NCI-H2107 treated with DMSO at 0.1 percent for 48 hours (cell line): ENCODE measurements at regions not wholly inside any gene's neighbourhood (a gene's known extent, or its start where the extent isn't known, plus 50 kb on each side); places are given as distances from the start of the nearest gene placed in this dataset.

Experiments used
- DNase-seq: peaks from one replicate; lab custom pipeline; 2025; ENCODE audit not compliant: unreplicated experiment; lab: John Stamatoyannopoulos, UW

DNA sequence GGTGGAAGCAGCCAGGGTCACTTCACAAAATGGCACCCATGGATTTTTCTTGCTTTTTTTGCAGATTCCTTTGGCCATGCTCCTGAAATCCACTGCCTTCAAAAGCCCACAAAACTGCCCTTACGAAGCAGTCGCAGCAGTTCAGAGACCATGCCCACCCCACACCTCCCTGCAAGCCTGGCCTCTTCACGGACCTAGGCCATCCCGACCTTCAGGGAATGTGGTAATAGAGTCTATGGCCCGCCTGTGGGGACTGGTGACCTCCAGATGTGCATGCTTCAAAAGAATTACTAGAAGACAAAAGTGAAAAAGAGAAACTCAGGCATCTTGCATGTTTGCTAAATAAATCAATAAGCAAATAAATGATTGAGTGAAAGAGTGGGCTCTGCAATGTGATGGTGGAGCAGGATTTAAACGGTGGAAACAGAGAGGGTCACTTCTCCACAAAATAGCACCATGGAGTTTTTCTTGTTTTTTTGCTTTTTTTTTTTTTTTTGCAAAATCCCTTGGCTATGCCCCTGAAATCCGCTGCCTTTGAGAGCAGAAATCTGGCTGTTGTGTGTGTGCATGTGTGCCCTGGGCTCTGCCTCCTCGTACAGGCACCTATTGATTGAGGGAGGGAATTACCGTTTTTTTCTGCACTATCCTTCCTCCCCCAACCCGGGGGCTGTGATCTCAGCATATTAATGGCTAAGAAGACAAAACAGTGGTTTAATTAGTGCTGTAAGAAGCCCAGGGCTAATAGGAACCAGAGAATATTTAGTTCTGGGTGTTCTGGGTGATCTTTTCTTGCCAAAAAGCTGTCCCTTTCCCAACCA, 107.4 kb downstream of the PXDC1 start:
- DNase-seq = no peak

- DNase-seq = no peak
Measured at GRCh38 chr6:3640868-3641267, 110.6 kb downstream of the PXDC1 start.

- no peak for DNase-seq
Measured at GRCh38 chr6:3638662-3639061, 112.9 kb downstream of the PXDC1 start.

GRCh38 chr6:3636060-3636459, 115.5 kb downstream of the PXDC1 start:
- DNase-seq = no peak

DNA sequence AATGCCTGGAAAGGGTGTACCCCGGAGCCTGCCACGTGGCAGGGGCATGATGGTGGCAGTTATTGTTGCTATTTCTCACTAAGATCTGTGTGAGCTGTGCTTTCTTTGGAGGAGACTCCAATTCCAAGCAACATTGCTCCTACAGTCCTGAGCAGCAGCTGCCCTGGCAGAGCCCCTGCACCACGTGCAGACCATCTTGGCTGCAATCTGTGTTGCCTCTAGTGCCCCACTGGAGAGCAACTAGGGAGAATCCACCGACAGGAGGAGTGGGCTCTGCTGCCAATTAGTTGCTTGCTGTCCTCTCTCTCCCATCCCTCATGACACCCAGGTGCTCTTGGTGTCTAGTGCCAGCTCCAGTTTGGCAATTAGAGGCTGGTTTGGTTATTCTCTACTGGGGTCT, 116.0 kb downstream of the PXDC1 start:
- DNase-seq = no peak

DNA sequence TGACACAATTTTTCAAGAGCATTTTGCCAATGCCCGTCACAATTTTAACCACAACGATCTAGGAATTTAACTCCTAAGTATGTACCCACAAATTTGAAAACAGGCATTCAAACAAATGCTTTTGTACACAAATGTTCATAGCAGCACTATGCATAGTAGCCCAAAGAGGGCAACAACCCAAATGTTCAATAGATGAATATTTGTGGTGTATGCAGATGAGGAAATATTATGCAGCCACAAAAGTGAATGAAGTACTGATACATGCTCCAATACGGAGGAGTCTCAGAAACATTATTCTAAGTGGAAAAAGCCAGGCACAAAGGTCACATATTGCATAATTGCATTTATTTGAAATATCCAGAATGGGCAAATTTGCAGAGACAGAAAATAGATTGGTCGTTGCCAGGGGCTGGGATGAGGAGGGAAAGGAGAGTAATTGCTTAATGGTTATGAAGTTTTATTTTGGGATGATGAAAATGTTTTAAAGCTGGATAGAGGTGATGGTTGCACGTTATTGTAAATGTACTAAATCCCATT, 117.2 kb downstream of the PXDC1 start:
- no peak for DNase-seq

- DNase-seq = no peak
Measured at GRCh38 chr6:3633711-3634110, 117.8 kb downstream of the PXDC1 start.

- DNase-seq = no peak
Measured at GRCh38 chr6:3631877-3632276, 119.6 kb downstream of the PXDC1 start.

DNA sequence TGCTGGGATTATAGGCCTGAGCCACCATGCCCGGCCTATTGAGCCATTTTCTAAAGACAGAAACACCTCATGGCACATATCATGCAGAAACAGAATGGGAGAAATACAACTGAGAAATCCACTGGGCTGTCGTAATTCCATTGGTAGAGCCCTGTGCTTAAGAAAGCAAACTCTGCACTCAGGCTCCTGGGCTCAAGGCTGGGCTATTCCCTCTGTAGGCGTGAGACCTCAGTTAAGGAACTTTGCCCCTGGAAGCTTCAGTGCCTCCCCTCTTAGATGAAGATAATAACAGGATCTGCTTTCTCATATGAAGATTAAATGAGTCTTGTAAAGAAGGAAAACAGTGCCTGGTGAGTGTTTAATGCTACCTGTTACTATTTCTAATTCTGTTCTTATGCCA, 120.3 kb downstream of the PXDC1 start:
- no peak for DNase-seq

- no peak for DNase-seq
Measured at GRCh38 chr6:3630258-3630835, 121.2 kb downstream of the PXDC1 start.

- peak; percentile 72 for DNase-seq
Measured at GRCh38 chr6:3627956-3628835, 123.3 kb downstream of the PXDC1 start.

GRCh38 chr6:3627501-3627900, 124.0 kb downstream of the PXDC1 start:
- DNase-seq = no peak

- DNase-seq = no peak
Measured at GRCh38 chr6:3625980-3626563, 125.4 kb downstream of the PXDC1 start.

- no peak for DNase-seq
Measured at GRCh38 chr6:3625149-3625979, 126.1 kb downstream of the PXDC1 start.

DNA sequence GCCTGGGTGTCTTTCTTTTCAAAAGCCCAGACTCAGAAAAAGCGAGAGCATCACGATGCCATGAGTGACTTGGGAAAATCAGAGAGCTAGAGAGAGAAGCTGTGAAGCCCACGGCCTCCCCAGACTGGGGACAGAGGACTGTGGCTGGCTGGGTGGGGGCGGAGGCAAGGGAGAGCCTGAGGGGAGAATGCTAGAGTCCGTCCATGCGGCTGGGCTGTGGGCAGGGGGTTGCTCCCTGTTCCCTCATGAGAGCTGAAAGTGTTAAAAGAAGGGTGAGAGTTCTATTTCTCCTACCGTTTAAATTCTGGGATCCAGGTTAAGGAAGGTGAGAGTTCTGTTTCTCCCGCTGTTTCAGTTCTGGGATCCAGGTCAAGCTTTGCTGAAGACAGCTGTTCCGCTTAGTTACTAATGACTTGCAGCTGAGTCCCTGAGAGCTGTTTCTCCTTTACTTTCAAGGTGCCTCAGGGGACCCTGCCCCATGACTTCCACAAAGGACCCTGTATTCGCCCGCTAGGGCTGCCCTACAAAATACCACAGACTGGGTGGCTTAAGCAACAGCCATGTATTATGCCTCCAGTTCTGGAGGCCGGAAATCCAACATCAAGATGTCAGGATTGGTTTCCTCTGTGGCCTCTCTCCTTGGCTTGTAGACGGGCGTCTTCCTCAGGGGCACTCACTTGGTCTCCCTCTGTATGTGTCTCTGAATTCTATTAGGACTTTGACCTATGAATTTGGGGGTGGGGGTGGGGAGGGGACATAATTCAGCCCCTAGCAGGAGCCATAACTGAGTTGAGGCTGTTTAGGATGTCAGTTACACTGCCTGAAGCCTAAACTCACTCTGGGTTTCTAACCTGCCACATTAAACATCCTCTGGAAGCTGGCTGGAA, 127.0 kb downstream of the PXDC1 start:
- no peak for DNase-seq

- no peak for DNase-seq
Measured at GRCh38 chr6:3623451-3624249, 127.9 kb downstream of the PXDC1 start.

GRCh38 chr6:3621411-3621810, 130.1 kb downstream of the PXDC1 start:
- no peak for DNase-seq

GRCh38 chr6:3620937-3621336, 130.6 kb downstream of the PXDC1 start:
- no peak for DNase-seq

DNA sequence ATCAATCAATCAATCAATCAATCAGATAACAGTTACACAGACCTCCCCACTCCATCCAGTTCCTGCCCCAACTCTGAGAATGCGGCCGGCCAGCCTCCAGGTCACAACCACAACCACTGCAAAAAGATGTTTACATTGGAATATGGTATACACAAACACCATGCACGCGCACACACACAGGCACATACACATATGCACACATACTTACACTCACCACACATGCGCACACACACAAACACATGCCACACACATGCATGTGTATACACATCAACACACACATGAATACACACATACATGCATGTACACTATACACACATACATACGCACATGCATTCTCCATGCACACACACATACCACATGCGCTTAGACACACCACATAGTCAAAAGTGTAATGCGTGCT, 131.1 kb downstream of the PXDC1 start:
- no peak for DNase-seq
